ENCODE measurements at regions not wholly inside any gene's neighbourhood (a gene's known extent, or its start where the extent isn't known, plus 50 kb on each side); places are given as distances from the start of the nearest gene placed in this dataset.
"Not testable (repeated sequence)": the region's sequence is repeated elsewhere in the genome, so short reads cannot be mapped to it uniquely, and the experiment has no call there.

GRCh38 chr3:178207627-178208026, 328.6 kb upstream of the KCNMB2 start:
- not testable (repeated sequence) for TF ChIP-seq POLR2A, POLR2AphosphoS5 (IDR thresholded peaks at IDR 0.05; ENCODE audit: low read depth, low read length)
